ENCODE measurements at regions not wholly inside any gene's neighbourhood (a gene's known extent, or its start where the extent isn't known, plus 50 kb on each side); places are given as distances from the start of the nearest gene placed in this dataset.

DNA sequence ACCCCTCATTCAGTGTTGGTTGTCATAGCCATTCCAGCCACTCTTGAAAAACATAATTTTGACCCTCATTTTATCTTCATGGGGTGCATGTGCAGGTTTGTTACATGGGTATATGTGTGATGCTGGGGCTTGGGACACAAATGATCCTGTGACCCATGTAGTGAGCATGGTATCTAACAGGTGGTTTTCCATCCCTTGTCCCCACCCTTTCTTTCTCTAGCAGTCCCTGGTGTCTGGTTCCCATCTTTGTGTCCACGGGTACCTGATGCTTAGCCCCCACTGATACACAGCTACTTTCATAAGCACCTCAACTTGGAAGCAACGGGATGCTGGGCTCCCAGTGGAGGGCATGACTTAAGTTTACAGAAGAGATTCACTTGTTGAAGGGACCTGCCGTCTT, 373.5 kb downstream of the UQCRFS1 start:
- Mint-ChIP-seq H3K27ac (no peak overlapping the region), H3K4me1 (peaks cover 25% of the 10 kb centered on the region), H3K4me3 (no peak overlapping the region), H3K9me3 (no peaks in the 10 kb centered on the region), H3K36me3 (no peaks in the 10 kb centered on the region), H3K27me3 (ENCODE audit: low read depth) (no peaks in the 10 kb centered on the region; the same call in 1 of the 2 replicates)
- TF ChIP-seq ZNF138 (CRISPR knock-in tag; conservative IDR thresholded peaks at IDR 0.05): no peak
- TF ChIP-seq, protein P1, sequence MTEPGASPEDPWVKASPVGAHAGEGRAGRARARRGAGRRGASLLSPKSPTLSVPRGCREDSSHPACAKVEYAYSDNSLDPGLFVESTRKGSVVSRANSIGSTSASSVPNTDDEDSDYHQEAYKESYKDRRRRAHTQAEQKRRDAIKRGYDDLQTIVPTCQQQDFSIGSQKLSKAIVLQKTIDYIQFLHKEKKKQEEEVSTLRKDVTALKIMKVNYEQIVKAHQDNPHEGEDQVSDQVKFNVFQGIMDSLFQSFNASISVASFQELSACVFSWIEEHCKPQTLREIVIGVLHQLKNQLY (CRISPR knock-in tag; IDR thresholded peaks at IDR 0.05): no peak
- TF ChIP-seq, protein P2, sequence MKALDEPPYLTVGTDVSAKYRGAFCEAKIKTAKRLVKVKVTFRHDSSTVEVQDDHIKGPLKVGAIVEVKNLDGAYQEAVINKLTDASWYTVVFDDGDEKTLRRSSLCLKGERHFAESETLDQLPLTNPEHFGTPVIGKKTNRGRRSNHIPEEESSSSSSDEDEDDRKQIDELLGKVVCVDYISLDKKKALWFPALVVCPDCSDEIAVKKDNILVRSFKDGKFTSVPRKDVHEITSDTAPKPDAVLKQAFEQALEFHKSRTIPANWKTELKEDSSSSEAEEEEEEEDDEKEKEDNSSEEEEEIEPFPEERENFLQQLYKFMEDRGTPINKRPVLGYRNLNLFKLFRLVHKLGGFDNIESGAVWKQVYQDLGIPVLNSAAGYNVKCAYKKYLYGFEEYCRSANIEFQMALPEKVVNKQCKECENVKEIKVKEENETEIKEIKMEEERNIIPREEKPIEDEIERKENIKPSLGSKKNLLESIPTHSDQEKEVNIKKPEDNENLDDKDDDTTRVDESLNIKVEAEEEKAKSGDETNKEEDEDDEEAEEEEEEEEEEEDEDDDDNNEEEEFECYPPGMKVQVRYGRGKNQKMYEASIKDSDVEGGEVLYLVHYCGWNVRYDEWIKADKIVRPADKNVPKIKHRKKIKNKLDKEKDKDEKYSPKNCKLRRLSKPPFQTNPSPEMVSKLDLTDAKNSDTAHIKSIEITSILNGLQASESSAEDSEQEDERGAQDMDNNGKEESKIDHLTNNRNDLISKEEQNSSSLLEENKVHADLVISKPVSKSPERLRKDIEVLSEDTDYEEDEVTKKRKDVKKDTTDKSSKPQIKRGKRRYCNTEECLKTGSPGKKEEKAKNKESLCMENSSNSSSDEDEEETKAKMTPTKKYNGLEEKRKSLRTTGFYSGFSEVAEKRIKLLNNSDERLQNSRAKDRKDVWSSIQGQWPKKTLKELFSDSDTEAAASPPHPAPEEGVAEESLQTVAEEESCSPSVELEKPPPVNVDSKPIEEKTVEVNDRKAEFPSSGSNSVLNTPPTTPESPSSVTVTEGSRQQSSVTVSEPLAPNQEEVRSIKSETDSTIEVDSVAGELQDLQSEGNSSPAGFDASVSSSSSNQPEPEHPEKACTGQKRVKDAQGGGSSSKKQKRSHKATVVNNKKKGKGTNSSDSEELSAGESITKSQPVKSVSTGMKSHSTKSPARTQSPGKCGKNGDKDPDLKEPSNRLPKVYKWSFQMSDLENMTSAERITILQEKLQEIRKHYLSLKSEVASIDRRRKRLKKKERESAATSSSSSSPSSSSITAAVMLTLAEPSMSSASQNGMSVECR (CRISPR knock-in tag; IDR thresholded peaks at IDR 0.05; ENCODE audit: borderline replicate concordance): no peak
- no peak for TF ChIP-seq KAT7 (CRISPR knock-in tag; IDR thresholded peaks at IDR 0.05; ENCODE audit: borderline replicate concordance)
- TF ChIP-seq ZNF121 (CRISPR knock-in tag; IDR thresholded peaks at IDR 0.05): no peak
- ChIA-PET CTCF (interaction anchor here (1.0 to 1.7 kb wide), 3 partner anchors 103 to 206 kb away, joined by 3 to 6 read pairs (median 6); no protein-coding TSS in a partner anchor), POLR2A (no interaction called here)
- ATAC-seq: no peak
- DNase-seq (ENCODE audit: low spot score): no peak

DNA sequence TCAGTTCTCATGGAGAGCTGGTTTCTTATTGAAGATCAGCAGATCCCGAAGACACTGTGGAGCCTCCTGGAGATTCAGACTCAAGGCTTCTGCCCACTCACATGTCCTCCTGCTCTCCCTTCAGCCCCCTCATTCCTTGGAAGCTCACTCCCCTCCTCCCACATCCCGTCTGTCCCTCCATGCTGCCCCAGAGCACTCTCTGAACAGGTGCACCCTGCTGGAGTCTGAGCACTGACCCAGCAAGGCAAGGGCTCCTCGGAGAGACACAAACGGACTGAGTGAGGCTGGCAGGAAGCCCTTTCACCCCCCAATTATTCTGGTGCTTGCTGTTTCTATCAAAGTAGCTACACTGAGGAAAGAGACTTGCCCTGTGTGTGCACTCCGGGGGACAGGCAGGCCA, 374.0 kb downstream of the UQCRFS1 start:
- no peaks in the 10 kb centered on the region; the same call in 1 of the 2 replicates for H3K27me3 Mint-ChIP-seq (ENCODE audit: low read depth)
- H3K4me3 Mint-ChIP-seq: no peak overlapping the region
- TF ChIP-seq FOXJ3 (CRISPR knock-in tag; IDR thresholded peaks at IDR 0.05; ENCODE audit: borderline replicate concordance) (no peak), TEAD1 (CRISPR knock-in tag; IDR thresholded peaks at IDR 0.05) (no peak), GABPB1 (CRISPR knock-in tag; IDR thresholded peaks at IDR 0.05) (no peak), RORB (CRISPR knock-in tag; IDR thresholded peaks at IDR 0.05) (no peak), NR3C1 (CRISPR knock-in tag; conservative IDR thresholded peaks at IDR 0.05; ENCODE audit: low read depth) (no peak), ESRRA (CRISPR knock-in tag; IDR thresholded peaks at IDR 0.05; ENCODE audit: borderline replicate concordance) (no peak), HMGA2 (CRISPR knock-in tag; IDR thresholded peaks at IDR 0.05) (no peak), ZNF232 (CRISPR knock-in tag; IDR thresholded peaks at IDR 0.05) (no peak), EMX1 (CRISPR knock-in tag; IDR thresholded peaks at IDR 0.05) (no peak), JUN (CRISPR knock-in tag; IDR thresholded peaks at IDR 0.05) (no peak), ATF1 (CRISPR knock-in tag; IDR thresholded peaks at IDR 0.05) (no peak)
- TF ChIP-seq, protein P3, sequence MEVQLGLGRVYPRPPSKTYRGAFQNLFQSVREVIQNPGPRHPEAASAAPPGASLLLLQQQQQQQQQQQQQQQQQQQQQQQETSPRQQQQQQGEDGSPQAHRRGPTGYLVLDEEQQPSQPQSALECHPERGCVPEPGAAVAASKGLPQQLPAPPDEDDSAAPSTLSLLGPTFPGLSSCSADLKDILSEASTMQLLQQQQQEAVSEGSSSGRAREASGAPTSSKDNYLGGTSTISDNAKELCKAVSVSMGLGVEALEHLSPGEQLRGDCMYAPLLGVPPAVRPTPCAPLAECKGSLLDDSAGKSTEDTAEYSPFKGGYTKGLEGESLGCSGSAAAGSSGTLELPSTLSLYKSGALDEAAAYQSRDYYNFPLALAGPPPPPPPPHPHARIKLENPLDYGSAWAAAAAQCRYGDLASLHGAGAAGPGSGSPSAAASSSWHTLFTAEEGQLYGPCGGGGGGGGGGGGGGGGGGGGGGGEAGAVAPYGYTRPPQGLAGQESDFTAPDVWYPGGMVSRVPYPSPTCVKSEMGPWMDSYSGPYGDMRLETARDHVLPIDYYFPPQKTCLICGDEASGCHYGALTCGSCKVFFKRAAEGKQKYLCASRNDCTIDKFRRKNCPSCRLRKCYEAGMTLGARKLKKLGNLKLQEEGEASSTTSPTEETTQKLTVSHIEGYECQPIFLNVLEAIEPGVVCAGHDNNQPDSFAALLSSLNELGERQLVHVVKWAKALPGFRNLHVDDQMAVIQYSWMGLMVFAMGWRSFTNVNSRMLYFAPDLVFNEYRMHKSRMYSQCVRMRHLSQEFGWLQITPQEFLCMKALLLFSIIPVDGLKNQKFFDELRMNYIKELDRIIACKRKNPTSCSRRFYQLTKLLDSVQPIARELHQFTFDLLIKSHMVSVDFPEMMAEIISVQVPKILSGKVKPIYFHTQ (CRISPR knock-in tag; IDR thresholded peaks at IDR 0.05): no peak
- TF ChIP-seq, protein P4, sequence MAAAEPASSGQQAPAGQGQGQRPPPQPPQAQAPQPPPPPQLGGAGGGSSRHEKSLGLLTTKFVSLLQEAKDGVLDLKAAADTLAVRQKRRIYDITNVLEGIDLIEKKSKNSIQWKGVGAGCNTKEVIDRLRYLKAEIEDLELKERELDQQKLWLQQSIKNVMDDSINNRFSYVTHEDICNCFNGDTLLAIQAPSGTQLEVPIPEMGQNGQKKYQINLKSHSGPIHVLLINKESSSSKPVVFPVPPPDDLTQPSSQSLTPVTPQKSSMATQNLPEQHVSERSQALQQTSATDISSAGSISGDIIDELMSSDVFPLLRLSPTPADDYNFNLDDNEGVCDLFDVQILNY (CRISPR knock-in tag; IDR thresholded peaks at IDR 0.05): no peak
- TF ChIP-seq, protein P5, sequence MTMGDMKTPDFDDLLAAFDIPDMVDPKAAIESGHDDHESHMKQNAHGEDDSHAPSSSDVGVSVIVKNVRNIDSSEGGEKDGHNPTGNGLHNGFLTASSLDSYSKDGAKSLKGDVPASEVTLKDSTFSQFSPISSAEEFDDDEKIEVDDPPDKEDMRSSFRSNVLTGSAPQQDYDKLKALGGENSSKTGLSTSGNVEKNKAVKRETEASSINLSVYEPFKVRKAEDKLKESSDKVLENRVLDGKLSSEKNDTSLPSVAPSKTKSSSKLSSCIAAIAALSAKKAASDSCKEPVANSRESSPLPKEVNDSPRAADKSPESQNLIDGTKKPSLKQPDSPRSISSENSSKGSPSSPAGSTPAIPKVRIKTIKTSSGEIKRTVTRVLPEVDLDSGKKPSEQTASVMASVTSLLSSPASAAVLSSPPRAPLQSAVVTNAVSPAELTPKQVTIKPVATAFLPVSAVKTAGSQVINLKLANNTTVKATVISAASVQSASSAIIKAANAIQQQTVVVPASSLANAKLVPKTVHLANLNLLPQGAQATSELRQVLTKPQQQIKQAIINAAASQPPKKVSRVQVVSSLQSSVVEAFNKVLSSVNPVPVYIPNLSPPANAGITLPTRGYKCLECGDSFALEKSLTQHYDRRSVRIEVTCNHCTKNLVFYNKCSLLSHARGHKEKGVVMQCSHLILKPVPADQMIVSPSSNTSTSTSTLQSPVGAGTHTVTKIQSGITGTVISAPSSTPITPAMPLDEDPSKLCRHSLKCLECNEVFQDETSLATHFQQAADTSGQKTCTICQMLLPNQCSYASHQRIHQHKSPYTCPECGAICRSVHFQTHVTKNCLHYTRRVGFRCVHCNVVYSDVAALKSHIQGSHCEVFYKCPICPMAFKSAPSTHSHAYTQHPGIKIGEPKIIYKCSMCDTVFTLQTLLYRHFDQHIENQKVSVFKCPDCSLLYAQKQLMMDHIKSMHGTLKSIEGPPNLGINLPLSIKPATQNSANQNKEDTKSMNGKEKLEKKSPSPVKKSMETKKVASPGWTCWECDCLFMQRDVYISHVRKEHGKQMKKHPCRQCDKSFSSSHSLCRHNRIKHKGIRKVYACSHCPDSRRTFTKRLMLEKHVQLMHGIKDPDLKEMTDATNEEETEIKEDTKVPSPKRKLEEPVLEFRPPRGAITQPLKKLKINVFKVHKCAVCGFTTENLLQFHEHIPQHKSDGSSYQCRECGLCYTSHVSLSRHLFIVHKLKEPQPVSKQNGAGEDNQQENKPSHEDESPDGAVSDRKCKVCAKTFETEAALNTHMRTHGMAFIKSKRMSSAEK (CRISPR knock-in tag; IDR thresholded peaks at IDR 0.05; ENCODE audit: borderline replicate concordance): no peak
- TF ChIP-seq, protein P6, sequence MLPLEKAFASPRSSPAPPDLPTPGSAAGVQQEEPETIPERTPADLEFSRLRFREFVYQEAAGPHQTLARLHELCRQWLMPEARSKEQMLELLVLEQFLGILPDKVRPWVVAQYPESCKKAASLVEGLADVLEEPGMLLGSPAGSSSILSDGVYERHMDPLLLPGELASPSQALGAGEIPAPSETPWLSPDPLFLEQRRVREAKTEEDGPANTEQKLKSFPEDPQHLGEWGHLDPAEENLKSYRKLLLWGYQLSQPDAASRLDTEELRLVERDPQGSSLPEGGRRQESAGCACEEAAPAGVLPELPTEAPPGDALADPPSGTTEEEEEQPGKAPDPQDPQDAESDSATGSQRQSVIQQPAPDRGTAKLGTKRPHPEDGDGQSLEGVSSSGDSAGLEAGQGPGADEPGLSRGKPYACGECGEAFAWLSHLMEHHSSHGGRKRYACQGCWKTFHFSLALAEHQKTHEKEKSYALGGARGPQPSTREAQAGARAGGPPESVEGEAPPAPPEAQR (CRISPR knock-in tag; IDR thresholded peaks at IDR 0.05): no peak

More for the DNA sequence above, 374.0 kb downstream of the UQCRFS1 start:
- H3K36me3 Mint-ChIP-seq: no peaks in the 10 kb centered on the region
- no peak overlapping the region for H3K27ac Mint-ChIP-seq
- no peak for ATAC-seq
- POLR2A ChIA-PET: no interaction called here
- CTCF ChIA-PET: interaction anchor here (1.0 to 1.7 kb wide), 3 partner anchors 102 to 205 kb away, joined by 3 to 6 read pairs (median 6); no protein-coding TSS in a partner anchor
- no peaks in the 10 kb centered on the region for H3K9me3 Mint-ChIP-seq
- peaks cover 25% of the 10 kb centered on the region for H3K4me1 Mint-ChIP-seq
- DNase-seq (ENCODE audit: low spot score): no peak

Measured in WTC11 (cell line).